Fibroblast of skin of left quadriceps (primary cell): ENCODE measurements at regions not wholly inside any gene's neighbourhood (a gene's known extent, or its start where the extent isn't known, plus 50 kb on each side); places are given as distances from the start of the nearest gene placed in this dataset.
A peak's percentile ranks its signal among the peaks of the same experiment; 100 is the strongest.
"Not testable (repeated sequence)": the region's sequence is repeated elsewhere in the genome, so short reads cannot be mapped to it uniquely, and the experiment has no call there.

Source experiments
- DNase-seq, 2 experiments: peaks; one replicate each; pipeline ENCODE4 v3.0.0-alpha.2; 2013; ENCODE audit warnings: low read depth in 2 of 2

GRCh38 chr21:28704746-28705145 is 287.9 kb downstream of the LTN1 start:
- no peak for DNase-seq

DNA sequence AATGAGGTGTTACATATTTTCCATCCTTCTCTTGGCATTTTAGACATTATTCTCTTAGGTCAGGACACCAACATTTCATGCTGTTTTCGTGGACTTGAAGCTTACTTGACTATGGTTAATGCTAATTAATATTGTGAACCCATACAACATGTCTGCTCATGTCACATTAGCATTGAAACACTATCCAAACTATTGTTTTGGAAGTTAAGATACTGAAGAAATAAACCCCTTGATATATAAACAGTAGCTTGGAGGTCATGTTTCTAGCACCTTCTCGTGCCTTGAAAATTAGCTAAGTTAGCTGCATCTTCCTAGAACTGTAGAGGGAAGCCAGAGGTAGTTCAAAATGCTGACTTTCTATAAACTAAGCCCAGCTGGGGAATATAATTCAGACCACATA is 288.8 kb downstream of the LTN1 start:
- DNase-seq = no peak

DNA sequence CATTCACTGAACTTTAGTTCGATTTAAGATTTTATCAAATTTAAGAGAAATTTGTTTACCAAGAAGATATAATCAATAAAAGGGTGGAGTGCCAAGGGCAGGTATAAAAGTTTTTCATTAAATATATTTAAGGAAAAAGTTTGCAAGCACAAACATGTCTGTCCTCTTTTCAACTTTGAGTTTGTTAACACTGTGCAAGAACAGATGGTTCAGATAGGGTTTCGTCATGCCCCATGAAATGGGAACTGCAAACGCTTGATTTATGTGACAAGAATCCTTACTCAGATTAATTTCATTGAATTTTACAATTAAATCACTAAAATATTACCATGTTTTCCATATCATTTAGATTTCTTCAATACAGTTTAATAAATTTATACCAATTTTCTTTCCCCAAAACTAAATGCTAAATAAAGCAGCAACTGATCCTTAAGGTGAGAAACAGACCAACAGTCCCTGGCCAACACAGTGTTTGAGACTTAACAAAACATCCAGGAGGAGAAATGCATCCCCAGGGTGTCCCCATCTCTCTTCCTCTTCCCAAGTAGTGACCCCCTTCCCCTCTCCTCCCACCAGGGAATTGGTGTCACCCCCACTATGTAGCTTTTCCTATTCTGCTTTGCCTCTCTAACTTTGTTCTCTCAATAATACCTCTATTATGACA is 292.9 kb downstream of the LTN1 start:
- DNase-seq = no peak

DNA sequence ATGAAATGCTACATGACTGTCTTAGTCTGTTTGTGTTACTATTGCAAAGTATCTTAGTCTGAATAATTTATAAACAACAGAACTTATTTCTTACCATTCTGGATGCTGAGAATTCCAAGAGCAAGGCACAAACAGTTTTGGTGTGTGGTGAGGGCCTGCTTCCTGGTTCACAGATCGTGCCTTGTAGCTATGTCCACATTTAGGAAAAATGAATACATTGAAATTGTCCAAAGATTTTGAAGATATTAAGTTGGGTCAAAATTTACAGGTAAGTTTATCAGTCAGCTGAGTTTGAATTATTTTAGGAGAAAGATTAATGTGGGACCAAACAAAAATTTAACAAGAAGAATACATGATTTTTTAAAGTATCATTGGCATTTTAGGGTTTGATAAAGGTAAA is 293.5 kb downstream of the LTN1 start:
- no peak for DNase-seq

GRCh38 chr21:28696844-28697410 is 295.8 kb downstream of the LTN1 start:
- DNase-seq = no peak

DNA sequence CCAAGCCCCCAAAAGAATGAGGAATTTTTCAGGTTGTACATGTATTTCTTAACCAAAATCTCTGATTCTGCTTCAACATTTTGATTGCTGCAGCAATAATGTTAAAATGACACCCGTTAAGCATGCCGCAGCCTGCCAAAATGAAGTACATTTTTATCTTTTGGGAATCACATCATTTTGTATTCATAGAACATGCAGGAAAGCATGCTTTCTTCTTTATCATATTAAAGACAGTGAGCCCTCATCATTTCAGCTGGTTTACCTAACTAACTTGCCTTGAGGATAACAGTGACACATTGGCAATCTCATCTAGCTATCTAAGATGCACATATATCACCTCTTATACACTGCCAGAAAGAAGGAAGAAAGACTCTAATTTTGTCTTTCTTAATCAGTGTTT is 299.2 kb downstream of the LTN1 start:
- no peak for DNase-seq

DNA sequence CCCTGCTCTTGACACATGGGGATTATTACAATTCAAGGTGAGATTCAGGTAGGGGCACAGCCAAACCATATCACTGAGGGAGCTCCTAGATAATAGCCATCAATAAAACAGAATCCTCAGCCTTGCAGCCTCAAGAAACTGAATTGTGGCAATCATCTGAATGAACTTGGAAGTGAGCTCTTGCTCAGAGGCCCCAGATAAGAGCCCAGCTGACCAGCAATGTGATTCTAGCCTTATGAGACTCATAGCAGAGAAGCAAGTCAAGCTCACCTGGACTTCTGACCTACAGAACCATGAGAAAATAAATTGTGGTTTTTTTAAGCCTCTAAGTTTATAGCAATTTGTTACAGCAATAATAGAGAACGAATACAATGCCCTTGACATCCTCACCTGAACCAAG is 302.5 kb downstream of the LTN1 start:
- DNase-seq = no peak

GRCh38 chr21:28688381-28688780 is 304.3 kb downstream of the LTN1 start:
- no peak for DNase-seq

- no peak for DNase-seq
Observed at GRCh38 chr21:28687586-28687985, 305.1 kb downstream of the LTN1 start.

- no peak for DNase-seq
Observed at GRCh38 chr21:28683982-28684752, 308.5 kb downstream of the LTN1 start.

DNA sequence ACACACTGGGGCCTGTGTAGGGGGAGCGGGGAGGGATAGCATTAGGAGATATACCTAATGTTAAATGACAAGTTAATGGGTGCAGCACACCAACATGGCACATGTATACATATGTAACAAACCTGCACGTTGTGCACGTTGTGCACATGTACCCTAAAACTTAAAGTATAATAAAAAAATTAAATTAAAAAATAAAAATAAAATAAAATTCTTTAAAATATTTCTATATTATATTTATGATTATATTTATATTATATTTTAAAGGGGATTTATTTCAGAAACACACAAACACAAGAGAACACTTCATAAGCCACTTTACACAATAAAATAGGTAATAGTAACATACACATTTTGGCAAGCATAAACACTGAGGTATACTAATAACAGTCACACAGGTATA is 309.8 kb downstream of the LTN1 start:
- not testable (repeated sequence) for DNase-seq

DNA sequence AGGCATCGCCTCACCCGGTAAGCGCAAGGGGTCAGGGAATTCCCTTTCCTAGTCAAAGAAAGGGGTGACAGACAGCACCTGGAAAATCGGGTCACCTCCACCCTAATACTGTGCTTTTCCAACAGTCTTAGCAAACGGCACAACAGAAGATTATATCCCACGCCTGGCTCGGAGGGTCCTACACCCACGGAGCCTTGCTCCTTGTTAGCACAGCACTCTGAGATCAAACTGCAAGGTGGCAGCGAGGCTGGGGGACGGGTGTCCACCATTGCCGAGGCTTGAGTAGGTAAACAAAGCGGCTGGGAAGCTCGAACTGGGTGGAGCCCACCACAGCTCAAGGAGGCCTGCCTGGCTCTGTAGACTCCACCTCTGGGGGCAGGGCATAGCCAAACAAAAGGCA is 315.6 kb downstream of the LTN1 start:
- not testable (repeated sequence) for DNase-seq

GRCh38 chr21:28675331-28676041 is 317.2 kb downstream of the LTN1 start:
- DNase-seq = no peak

DNA sequence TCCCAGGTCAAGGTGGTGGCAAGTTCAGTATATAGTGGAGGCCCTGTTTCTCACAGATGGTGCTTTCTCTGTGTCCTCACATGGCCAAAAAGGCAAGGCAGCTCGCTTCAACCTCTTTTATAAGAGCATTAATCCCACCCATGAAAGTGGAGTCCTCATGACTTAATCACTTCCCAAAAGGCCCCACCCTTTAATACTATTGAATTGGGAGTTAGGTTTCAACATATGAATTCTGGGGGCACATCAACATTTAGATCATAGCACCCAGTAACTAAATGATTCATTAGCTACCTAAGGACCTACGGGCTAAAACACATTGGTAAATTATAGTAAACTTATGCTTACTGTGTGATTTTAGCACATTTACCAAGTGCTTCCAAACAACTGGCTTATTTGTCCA is 317.9 kb downstream of the LTN1 start:
- DNase-seq = no peak

DNA sequence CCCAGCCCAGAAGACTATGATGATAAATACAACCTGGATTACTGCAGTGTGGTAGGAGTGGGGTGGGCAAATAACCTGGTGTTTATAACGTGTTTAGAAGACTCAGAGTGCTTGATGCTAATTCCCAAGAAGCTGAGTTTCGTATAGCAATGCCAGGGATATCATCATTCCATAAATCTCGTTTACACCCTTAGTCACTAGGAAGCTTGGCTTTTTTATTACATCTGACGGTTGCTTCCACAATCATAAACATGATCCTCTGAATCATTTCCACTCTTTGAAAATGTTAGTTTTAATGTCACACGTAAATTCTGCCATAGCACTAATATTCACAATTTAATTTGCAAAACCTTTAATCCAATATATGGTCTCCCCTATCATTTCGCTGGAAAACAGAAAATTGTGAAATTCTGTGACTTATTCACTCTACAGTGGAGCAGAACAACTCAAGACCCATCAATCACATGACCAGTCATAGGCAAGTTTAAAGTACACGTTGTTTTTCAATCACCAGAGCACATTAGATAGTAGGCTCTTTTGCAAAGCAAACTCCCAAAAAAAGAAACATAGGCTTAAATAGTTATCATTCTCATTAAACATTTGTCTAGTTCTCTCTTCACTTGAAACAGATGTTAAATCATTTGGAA is 321.0 kb downstream of the LTN1 start:
- peak; percentile 50 to 56 for DNase-seq

DNA sequence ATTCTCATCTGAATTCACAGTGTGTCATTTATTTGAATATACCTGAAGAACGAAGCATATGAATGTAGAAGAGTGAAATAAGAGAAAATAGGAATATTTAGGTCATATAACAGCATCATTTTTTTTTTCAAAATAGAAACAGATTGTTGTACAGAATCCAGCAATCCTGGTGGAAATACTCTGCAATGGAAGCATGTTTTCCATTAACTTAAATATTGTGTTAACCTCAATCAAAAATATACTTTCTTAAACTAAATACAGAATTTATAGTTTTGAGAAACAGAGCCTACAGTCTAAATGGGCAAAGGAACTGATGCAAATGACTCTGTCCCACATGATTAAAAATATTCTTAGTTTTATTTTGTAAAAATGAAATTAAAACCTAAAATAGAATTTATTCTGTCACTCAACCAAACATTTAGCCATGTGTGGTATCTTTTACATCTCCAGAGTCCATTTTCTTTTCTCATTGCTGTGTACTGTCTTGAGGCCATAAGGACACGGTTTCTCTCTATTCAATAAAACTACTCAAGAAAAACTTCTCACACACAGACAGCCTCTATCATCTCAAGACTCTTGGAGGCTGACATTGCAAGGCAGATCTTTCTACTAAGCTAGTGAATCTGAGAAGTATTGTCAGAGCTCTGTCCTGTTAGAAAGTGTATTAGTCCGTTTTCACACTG is 322.6 kb downstream of the LTN1 start:
- DNase-seq = no peak

DNA sequence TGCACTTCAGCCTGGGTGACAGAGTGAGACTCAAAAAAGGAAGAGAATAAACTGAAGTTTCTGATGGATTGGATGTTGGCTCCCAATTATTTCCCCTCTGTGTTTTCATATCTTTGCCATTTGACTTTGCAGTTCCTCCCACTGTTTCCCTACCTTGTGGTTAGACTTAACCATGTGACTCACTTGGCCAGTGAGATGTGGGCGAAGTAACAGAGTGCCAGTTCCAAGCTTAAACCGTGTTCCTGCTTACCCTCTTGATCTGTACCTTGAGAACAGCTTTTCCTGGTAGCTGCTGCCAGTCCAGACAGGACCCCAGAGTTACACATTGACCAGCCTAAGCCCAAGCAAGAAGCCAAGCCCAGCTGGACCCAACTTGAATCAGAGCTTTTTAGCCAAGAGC is 323.4 kb downstream of the LTN1 start:
- DNase-seq = no peak

DNA sequence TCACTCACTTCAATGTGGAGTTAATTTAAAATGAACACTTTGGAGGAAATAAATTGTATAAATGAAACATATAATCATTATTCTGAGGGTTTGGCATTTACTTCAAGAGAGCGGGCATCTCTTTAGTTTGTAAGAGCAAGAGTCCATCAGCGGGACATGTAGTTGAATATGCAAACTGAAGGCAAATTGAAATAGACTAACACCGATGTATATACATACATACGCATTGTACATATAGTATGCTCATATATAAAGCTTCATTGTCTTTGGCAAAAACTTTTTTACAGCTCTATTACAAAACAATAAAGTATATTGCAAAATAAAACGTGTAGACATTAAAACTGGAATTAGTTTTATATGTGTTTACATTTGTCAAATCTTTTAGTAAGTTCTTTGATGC is 328.9 kb downstream of the LTN1 start:
- DNase-seq = no peak

DNA sequence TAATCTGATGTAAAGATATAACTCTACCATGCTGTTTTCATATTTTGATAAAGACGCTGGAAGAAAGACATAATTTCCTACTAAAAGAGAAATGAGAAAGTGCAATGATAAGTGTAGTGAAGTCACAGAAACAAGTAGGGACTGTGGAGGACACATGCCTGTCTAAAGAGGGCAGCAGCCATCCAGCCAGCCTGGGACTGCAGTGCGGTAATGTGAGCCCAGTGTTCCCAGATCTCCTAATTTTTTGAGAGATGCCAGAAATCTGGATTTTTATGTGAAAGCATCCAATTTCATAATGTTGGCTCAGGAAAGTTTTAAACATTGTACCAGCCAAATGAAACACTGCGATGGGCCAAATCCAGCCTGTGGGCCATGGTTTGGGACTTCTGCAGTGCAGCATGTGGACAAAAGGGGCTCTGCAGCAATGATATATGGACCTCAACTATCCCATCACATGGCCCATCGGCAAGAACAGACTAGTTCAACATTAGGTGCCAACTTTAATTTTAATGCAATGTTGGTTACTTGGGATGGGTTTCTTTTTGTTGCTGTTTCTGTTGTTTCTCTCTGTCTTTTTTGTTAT is 329.5 kb downstream of the LTN1 start:
- DNase-seq = no peak

DNA sequence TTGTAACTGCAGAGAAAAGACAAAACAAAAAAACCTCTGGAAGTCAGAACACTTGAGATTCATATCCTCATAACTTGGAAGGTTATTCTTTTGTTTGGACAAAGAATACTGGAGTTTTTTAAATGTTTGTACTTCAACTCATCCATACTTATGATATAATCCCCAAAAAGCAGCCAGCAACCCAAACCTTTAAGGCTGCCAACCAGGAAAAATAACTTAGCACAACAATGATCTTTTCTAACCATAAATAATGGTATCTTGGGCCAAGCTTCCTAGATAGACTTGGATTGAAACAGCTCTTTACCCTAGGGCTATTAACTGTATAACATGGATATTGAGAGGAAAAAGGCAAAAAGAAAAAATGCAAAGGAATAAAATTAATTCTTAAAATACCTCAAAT is 335.1 kb downstream of the LTN1 start:
- DNase-seq = no peak

GRCh38 chr21:28655471-28655870 is 337.2 kb downstream of the LTN1 start:
- no peak for DNase-seq
